MG63 (cell line): ENCODE measurements at regions not wholly inside any gene's neighbourhood (a gene's known extent, or its start where the extent isn't known, plus 50 kb on each side); places are given as distances from the start of the nearest gene placed in this dataset.

ENCODE experiments used
- DNase-seq: peaks from one replicate; pipeline ENCODE4 v3.0.0-alpha.2; 2020
- H3K27me3 ChIP-seq: fragments of 250-450 bp; sonication (Bioruptor Pico); 2 replicates; pipeline ENCODE4 v1.5.1; 2020; ENCODE audit warnings: mild to moderate bottlenecking, moderate library complexity
- H3K36me3 ChIP-seq: fragments of 250-450 bp; sonication (Bioruptor Pico); 2 replicates; pipeline ENCODE4 v1.5.1; 2020; ENCODE audit warnings: mild to moderate bottlenecking, moderate library complexity
- H3K4me3 ChIP-seq: fragments of 250-450 bp; sonication (Bioruptor Pico); 2 replicates; pipeline ENCODE4 v1.5.1; 2020; ENCODE audit warnings: mild to moderate bottlenecking, moderate library complexity
- H3K9me3 ChIP-seq: fragments of 250-450 bp; sonication (Bioruptor Pico); 2 replicates; pipeline ENCODE4 v1.5.1; 2020; ENCODE audit warnings: mild to moderate bottlenecking, moderate library complexity

- Histone ChIP-seq H3K36me3 (no peaks in the 10 kb centered on the region), H3K9me3 (no peaks in the 10 kb centered on the region), H3K27me3 (no peaks in the 10 kb centered on the region), H3K4me3 (no peak overlapping the region)
- DNase-seq: no peak
Observed at GRCh38 chr17:33756021-33756420, 462.9 kb upstream of the ASIC2 start.

- Histone ChIP-seq H3K27me3 (no peaks in the 10 kb centered on the region), H3K9me3 (no peaks in the 10 kb centered on the region), H3K4me3 (no peak overlapping the region), H3K36me3 (no peaks in the 10 kb centered on the region)
- no peak for DNase-seq
Observed at GRCh38 chr17:33765871-33766270, 472.8 kb upstream of the ASIC2 start.

GRCh38 chr17:33766721-33767120, 473.6 kb upstream of the ASIC2 start:
- Histone ChIP-seq H3K27me3 (no peaks in the 10 kb centered on the region), H3K9me3 (no peaks in the 10 kb centered on the region), H3K36me3 (no peaks in the 10 kb centered on the region), H3K4me3 (no peak overlapping the region)
- no peak for DNase-seq

GRCh38 chr17:33769066-33769465, 476.0 kb upstream of the ASIC2 start:
- no peaks in the 10 kb centered on the region for H3K9me3 ChIP-seq
- no peak for DNase-seq
- H3K27me3 ChIP-seq: no peaks in the 10 kb centered on the region
- no peaks in the 10 kb centered on the region for H3K36me3 ChIP-seq
- no peak overlapping the region for H3K4me3 ChIP-seq

GRCh38 chr17:33776304-33776703, 478.8 kb upstream of the CCL2 start:
- Histone ChIP-seq H3K4me3 (no peak overlapping the region), H3K36me3 (no peaks in the 10 kb centered on the region)

GRCh38 chr17:33776903-33777302, 478.2 kb upstream of the CCL2 start:
- Histone ChIP-seq H3K4me3 (no peak overlapping the region), H3K9me3 (no peaks in the 10 kb centered on the region), H3K36me3 (no peaks in the 10 kb centered on the region), H3K27me3 (no peaks in the 10 kb centered on the region)
- no peak for DNase-seq

More at GRCh38 chr17:33776304-33776703, 478.8 kb upstream of the CCL2 start:
- no peak for DNase-seq
- no peaks in the 10 kb centered on the region for H3K9me3 ChIP-seq
- no peaks in the 10 kb centered on the region for H3K27me3 ChIP-seq

- Histone ChIP-seq H3K9me3 (no peaks in the 10 kb centered on the region), H3K36me3 (no peaks in the 10 kb centered on the region), H3K4me3 (no peak overlapping the region), H3K27me3 (no peaks in the 10 kb centered on the region)
- DNase-seq: no peak
Observed at GRCh38 chr17:33777674-33778073, 477.4 kb upstream of the CCL2 start.

GRCh38 chr17:33778505-33779233, 476.4 kb upstream of the CCL2 start:
- Histone ChIP-seq H3K27me3 (no peaks in the 10 kb centered on the region), H3K9me3 (no peaks in the 10 kb centered on the region), H3K36me3 (no peaks in the 10 kb centered on the region), H3K4me3 (no peak overlapping the region)
- no peak for DNase-seq

- Histone ChIP-seq H3K27me3 (no peaks in the 10 kb centered on the region), H3K36me3 (no peaks in the 10 kb centered on the region), H3K9me3 (no peaks in the 10 kb centered on the region), H3K4me3 (no peak overlapping the region)
- DNase-seq: peak; percentile 43
Observed at GRCh38 chr17:33779234-33779591, 475.9 kb upstream of the CCL2 start.

- H3K9me3 ChIP-seq: no peaks in the 10 kb centered on the region
- no peaks in the 10 kb centered on the region for H3K27me3 ChIP-seq
- no peak overlapping the region for H3K4me3 ChIP-seq
- no peak for DNase-seq
- no peaks in the 10 kb centered on the region for H3K36me3 ChIP-seq
Observed at GRCh38 chr17:33785281-33785680, 469.8 kb upstream of the CCL2 start.

GRCh38 chr17:33786478-33786877, 468.6 kb upstream of the CCL2 start:
- DNase-seq: no peak
- Histone ChIP-seq H3K36me3 (no peaks in the 10 kb centered on the region), H3K4me3 (no peak overlapping the region), H3K27me3 (no peaks in the 10 kb centered on the region), H3K9me3 (no peaks in the 10 kb centered on the region)

- no peaks in the 10 kb centered on the region for H3K9me3 ChIP-seq
- H3K4me3 ChIP-seq: no peak overlapping the region
- H3K27me3 ChIP-seq: no peaks in the 10 kb centered on the region
- no peaks in the 10 kb centered on the region for H3K36me3 ChIP-seq
- no peak for DNase-seq
Observed at GRCh38 chr17:33789658-33790057, 465.4 kb upstream of the CCL2 start.

- Histone ChIP-seq H3K4me3 (no peak overlapping the region), H3K27me3 (no peaks in the 10 kb centered on the region), H3K9me3 (no peaks in the 10 kb centered on the region), H3K36me3 (no peaks in the 10 kb centered on the region)
- DNase-seq: no peak
Observed at GRCh38 chr17:33797181-33797580, 457.9 kb upstream of the CCL2 start.

GRCh38 chr17:33798308-33798707, 456.8 kb upstream of the CCL2 start:
- H3K27me3 ChIP-seq: no peaks in the 10 kb centered on the region
- no peaks in the 10 kb centered on the region for H3K9me3 ChIP-seq
- no peak overlapping the region for H3K4me3 ChIP-seq
- DNase-seq: no peak
- no peaks in the 10 kb centered on the region for H3K36me3 ChIP-seq

GRCh38 chr17:33802349-33803198, 452.5 kb upstream of the CCL2 start:
- Histone ChIP-seq H3K9me3 (no peaks in the 10 kb centered on the region), H3K27me3 (no peaks in the 10 kb centered on the region), H3K4me3 (no peak overlapping the region), H3K36me3 (no peaks in the 10 kb centered on the region)
- no peak for DNase-seq

GRCh38 chr17:33803199-33803685, 451.8 kb upstream of the CCL2 start:
- Histone ChIP-seq H3K4me3 (no peak overlapping the region), H3K27me3 (no peaks in the 10 kb centered on the region), H3K9me3 (no peaks in the 10 kb centered on the region), H3K36me3 (no peaks in the 10 kb centered on the region)
- DNase-seq: no peak

GRCh38 chr17:33803686-33804085, 451.4 kb upstream of the CCL2 start:
- no peak for DNase-seq
- H3K27me3 ChIP-seq: no peaks in the 10 kb centered on the region
- no peaks in the 10 kb centered on the region for H3K9me3 ChIP-seq
- H3K4me3 ChIP-seq: no peak overlapping the region
- H3K36me3 ChIP-seq: no peaks in the 10 kb centered on the region

GRCh38 chr17:33804401-33804800, 450.7 kb upstream of the CCL2 start:
- Histone ChIP-seq H3K27me3 (no peaks in the 10 kb centered on the region), H3K9me3 (no peaks in the 10 kb centered on the region), H3K36me3 (no peaks in the 10 kb centered on the region), H3K4me3 (no peak overlapping the region)
- DNase-seq: no peak
